Vagina (tissue), 2 donors: ENCODE measurements at regions not wholly inside any gene's neighbourhood (a gene's known extent, or its start where the extent isn't known, plus 50 kb on each side); places are given as distances from the start of the nearest gene placed in this dataset.

Source experiments
- CTCF ChIP-seq, 3 experiments: fragments of 450-650 bp in 2 of 3; fragments of 200-600 bp in 1 of 3; sonication (generic) in 1 of 3; IDR thresholded peaks; one replicate each; pipeline ENCODE4 v1.5.1; 2017 to 2019; ENCODE audit warnings: antibody characterized with exemption in 3 of 3, mild to moderate bottlenecking in 2 of 3, moderate library complexity in 2 of 3
- POLR2A ChIP-seq, 2 donors: fragments of 450-650 bp; IDR thresholded peaks; one replicate each; pipeline ENCODE4 v1.6.1; 2017; ENCODE audit warnings: antibody characterized with exemption in 2 of 2, mild to moderate bottlenecking in 2 of 2, moderate library complexity in 2 of 2
- POLR2AphosphoS5 ChIP-seq, 2 donors: sonication (generic); formaldehyde crosslinking; IDR thresholded peaks; one replicate each; pipeline ENCODE4 v1.9.0; 2017; ENCODE audit warnings: antibody characterized with exemption in 2 of 2, mild to moderate bottlenecking in 2 of 2, low read depth in 1 of 2; ENCODE audit not compliant: insufficient read depth in 1 of 2

DNA sequence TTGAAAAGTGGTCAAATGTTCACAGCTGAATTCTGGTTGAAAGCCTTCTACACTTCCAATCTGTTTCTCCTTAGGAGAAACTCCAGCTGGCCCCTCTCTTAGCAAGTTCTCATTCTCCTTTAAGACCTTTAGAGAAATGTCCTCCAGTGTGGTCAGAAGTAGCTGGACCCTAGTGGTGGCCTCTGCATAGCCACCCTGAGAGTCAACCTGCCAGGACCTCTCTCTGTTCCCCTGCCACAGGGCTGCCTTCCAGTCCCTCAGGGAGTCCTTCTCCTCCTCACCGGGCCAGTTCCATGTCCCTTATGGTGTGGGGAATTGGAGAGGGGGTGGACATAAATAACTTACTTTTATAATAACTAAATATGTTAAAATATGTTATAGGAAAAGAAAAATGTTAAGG is 200.9 kb upstream of the PKDCC start:
- TF ChIP-seq CTCF (IDR thresholded peaks at IDR 0.05) (no peak), POLR2A (IDR thresholded peaks at IDR 0.05) (no peak), POLR2AphosphoS5 (IDR thresholded peaks at IDR 0.05; ENCODE audit: insufficient read depth in 1 of 2, low read depth in 1 of 2) (no peak)
